ENCODE measurements at regions not wholly inside any gene's neighbourhood (a gene's known extent, or its start where the extent isn't known, plus 50 kb on each side); places are given as distances from the start of the nearest gene placed in this dataset.

DNA sequence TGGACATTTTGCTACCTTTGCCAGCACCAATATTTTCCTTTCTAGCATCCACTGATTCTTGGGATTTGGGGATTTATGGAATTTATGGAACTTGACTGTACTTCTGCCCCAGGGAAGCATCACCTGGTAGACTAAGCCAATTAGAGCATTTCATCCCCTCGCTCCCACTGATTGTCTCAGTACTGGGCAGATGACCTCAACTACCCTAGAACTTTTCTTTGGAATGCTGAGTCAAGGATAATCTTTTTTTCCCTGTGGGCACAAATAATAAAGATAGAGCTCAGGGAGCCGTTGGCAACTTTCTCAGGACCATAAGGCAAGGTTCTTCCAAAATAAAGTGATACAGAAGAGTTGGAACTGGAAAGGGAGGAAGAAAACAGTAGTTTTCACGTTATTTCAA is 438.4 kb downstream of the PLK2 start:
- TF ChIP-seq ZFX (IDR thresholded peaks at IDR 0.05; ENCODE audit: borderline replicate concordance) = no peak
- TF ChIP-seq, protein P1, sequence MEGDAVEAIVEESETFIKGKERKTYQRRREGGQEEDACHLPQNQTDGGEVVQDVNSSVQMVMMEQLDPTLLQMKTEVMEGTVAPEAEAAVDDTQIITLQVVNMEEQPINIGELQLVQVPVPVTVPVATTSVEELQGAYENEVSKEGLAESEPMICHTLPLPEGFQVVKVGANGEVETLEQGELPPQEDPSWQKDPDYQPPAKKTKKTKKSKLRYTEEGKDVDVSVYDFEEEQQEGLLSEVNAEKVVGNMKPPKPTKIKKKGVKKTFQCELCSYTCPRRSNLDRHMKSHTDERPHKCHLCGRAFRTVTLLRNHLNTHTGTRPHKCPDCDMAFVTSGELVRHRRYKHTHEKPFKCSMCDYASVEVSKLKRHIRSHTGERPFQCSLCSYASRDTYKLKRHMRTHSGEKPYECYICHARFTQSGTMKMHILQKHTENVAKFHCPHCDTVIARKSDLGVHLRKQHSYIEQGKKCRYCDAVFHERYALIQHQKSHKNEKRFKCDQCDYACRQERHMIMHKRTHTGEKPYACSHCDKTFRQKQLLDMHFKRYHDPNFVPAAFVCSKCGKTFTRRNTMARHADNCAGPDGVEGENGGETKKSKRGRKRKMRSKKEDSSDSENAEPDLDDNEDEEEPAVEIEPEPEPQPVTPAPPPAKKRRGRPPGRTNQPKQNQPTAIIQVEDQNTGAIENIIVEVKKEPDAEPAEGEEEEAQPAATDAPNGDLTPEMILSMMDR (IDR thresholded peaks at IDR 0.05) = no peak
- no peak overlapping the region for H3K27ac ChIP-seq

DNA sequence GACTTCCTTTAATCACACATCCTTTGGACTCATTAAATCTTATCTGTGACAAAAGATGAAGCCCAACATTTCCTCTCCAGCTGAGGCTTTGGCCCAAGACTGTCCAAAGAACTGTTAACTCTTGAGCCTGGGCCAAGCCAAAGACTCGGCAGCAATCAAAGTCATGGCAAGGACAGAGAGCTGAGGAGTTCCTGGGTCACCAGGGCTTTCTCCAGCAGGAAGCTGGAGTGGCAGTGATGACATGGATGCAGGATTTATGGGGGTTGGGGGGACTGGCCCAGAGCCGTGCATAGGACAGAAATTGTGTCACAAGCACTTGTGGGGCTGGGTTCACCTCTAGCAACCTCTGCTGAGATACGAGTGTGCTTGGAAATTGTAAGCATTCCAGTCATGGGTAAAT is 440.3 kb downstream of the PLK2 start:
- TF ChIP-seq, protein P1 (IDR thresholded peaks at IDR 0.05) = no peak
- TF ChIP-seq ZFX (IDR thresholded peaks at IDR 0.05; ENCODE audit: borderline replicate concordance) = no peak
- no peak overlapping the region for H3K27ac ChIP-seq

DNA sequence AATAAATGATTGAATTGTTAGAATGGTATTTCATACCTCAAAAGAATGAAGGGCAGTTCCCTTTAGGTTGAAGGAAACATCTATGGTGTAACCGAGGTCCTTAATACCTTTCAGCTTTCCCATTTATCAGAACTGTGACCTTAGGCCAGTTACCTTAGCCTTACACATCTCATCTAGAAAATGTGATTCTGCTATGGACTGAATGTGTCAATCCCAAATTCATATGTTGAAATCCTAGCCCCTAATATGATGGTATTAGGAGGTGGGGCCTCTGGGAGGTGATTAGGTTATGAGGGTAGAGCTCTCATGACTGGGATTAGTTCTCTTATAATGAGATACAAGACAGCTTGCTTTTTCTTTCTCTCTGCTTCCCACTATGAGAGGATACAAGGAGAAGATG is 441.9 kb downstream of the PLK2 start:
- TF ChIP-seq, protein P1 (IDR thresholded peaks at IDR 0.05) = no peak
- no peak for TF ChIP-seq ZFX (IDR thresholded peaks at IDR 0.05; ENCODE audit: borderline replicate concordance)
- H3K27ac ChIP-seq = no peak overlapping the region

DNA sequence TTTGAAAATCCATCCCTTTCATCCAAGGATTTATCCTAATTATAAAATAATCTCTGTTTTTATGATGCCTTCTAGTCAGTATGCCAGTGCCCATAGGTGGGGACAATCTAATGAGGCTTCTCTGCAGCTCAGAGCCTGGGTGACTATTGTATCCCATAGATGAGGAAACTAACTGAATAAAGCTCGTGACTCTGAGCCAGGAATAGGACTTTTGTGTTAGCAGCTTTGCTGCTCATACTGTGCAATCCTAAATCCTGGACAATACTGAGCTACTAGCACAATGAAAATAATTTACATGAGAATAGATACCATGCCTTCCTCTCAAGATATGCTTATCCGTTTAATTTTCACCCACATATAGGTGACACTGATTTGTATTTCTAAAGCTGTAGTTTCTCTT is 443.0 kb downstream of the PLK2 start:
- H3K27ac ChIP-seq = no peak overlapping the region
- TF ChIP-seq, protein P1 (IDR thresholded peaks at IDR 0.05) = no peak
- TF ChIP-seq ZFX (IDR thresholded peaks at IDR 0.05; ENCODE audit: borderline replicate concordance) = no peak

DNA sequence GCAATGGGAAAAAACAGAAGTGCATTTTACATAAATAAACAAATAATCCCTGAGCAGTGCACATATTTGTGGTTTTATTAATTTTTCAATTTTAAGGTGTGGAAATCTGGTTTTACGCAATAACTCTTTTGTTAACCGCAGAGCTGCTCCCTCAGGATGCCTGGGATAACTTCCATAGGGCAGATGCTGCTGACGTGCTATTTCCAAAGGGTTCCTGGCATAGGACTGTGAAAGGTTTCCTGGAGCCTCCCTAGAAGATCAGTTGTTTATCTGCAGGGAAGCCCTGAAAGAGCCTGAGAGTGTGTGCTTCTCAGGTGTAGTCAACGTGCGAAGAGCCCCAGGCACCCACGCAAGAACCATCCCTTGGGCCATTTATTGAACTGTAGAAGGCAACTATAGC is 443.5 kb downstream of the PLK2 start:
- H3K27ac ChIP-seq = no peak overlapping the region
- no peak for TF ChIP-seq ZFX (IDR thresholded peaks at IDR 0.05; ENCODE audit: borderline replicate concordance)
- TF ChIP-seq, protein P1 (IDR thresholded peaks at IDR 0.05) = no peak

DNA sequence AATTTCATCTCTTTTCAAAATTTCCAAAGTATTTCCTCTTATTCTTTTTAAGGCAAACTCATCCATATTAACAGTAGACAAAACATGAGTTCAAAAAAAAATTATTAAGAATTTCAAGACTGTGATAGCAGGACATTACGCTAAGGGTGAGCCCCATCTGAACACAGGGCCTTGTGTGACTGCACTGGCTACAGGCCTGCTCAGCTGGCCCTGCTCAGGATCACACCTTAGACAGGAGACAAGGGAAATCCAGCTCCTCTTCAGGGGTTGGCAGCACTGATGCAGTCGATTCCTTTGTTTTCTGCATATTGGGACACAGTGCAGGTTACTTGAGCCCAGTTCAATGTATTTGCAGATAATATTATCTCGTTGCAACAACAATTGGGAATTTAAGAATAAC is 444.7 kb downstream of the PLK2 start:
- TF ChIP-seq, protein P1 (IDR thresholded peaks at IDR 0.05) = no peak
- no peak for TF ChIP-seq ZFX (IDR thresholded peaks at IDR 0.05; ENCODE audit: borderline replicate concordance)

DNA sequence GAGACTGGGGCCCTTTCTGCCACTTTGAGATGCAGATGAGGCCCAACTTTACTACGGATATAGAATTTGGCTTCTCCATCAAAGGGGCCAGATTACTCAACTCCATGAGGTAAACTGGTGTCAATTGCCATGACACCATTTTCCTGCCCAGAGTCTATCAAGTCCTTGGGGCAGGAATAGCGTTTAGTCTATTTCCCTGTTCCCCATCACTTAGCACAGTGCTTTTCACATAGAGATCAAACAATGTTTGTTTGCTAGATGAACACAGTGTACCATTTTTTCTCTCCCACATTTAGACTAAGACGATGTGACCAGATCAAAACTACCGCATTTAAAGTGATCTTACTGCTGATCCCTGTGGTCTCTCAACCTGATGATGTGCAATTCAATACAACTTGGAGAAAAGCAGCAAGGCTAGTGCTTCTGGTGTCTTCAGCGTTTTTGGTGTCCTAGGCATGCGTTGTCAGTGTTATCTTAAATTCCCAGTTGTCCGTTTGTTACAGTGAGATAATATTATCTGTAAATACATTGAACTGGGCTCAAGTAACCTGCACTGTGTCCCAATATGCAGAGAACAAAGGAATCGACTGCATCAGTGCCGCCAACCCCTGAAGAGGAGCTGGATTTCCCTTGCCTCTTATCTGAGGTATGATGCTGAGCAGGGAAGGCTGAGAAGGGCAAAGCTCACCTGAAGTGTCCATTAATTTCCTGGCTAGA is 446.2 kb downstream of the PLK2 start:
- no peak for TF ChIP-seq ZFX (IDR thresholded peaks at IDR 0.05; ENCODE audit: borderline replicate concordance)
- TF ChIP-seq, protein P1 (IDR thresholded peaks at IDR 0.05) = no peak
- no peak overlapping the region for H3K27ac ChIP-seq

More for the DNA sequence above, 444.7 kb downstream of the PLK2 start:
- H3K27ac ChIP-seq = no peak overlapping the region

Data from 22Rv1 (cell line).